ENCODE measurements at regions not wholly inside any gene's neighbourhood (a gene's known extent, or its start where the extent isn't known, plus 50 kb on each side); places are given as distances from the start of the nearest gene placed in this dataset.

DNA sequence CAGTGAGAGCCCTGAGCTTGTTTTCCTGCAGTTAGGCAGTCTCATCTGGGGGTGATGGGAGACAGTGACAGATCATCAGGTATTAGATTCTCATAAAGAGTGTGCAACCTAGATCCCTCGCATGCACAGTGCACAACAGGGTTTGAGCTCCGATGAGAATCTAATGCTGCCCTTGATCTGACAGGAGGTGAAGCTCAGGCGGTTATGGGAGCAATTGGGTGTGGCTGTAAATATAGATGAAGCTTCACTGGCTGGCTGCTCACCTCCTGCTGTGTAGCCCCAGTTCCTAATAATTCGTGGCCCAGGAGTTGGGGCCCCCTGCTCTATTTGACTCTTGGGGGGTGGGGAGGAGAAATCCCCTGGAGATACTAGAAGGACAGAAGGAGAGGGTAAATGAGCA lies 309.4 kb upstream of the STT3B start:
- TF ChIP-seq, protein P1, sequence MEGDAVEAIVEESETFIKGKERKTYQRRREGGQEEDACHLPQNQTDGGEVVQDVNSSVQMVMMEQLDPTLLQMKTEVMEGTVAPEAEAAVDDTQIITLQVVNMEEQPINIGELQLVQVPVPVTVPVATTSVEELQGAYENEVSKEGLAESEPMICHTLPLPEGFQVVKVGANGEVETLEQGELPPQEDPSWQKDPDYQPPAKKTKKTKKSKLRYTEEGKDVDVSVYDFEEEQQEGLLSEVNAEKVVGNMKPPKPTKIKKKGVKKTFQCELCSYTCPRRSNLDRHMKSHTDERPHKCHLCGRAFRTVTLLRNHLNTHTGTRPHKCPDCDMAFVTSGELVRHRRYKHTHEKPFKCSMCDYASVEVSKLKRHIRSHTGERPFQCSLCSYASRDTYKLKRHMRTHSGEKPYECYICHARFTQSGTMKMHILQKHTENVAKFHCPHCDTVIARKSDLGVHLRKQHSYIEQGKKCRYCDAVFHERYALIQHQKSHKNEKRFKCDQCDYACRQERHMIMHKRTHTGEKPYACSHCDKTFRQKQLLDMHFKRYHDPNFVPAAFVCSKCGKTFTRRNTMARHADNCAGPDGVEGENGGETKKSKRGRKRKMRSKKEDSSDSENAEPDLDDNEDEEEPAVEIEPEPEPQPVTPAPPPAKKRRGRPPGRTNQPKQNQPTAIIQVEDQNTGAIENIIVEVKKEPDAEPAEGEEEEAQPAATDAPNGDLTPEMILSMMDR (IDR thresholded peaks at IDR 0.05), result no peak
- no peak for TF ChIP-seq POLR2AphosphoS5 (IDR thresholded peaks at IDR 0.05; ENCODE audit: insufficient read depth in 1 of 2, low read depth in 1 of 2)
- no peak for TF ChIP-seq POLR2A (IDR thresholded peaks at IDR 0.05)

All from vagina (tissue), 2 donors.